Upper lobe of left lung (tissue), 6 donors: ENCODE measurements at regions not wholly inside any gene's neighbourhood (a gene's known extent, or its start where the extent isn't known, plus 50 kb on each side); places are given as distances from the start of the nearest gene placed in this dataset.

ENCODE experiments used
- ATAC-seq, 2 donors: fragments of 200-7000 bp; cut with Tn5 transposase; one replicate each; pipeline ENCODE4 v1.9.1; 2022; ENCODE audit warnings: mild to moderate bottlenecking in 2 of 2, moderate library complexity in 2 of 2; ENCODE audit not compliant: low FRiP score in 2 of 2
- DNase-seq, 2 donors: peaks; one replicate each; pipeline ENCODE4 v3.0.0-alpha.2; 2019 to 2020
- H3K27ac ChIP-seq, 4 donors: fragments of 200-600 bp; sonication (generic); one replicate each; pipeline ENCODE4 v1.5.1; 2016 to 2019
- H3K27me3 ChIP-seq, 4 donors: fragments of 200-600 bp; sonication (generic); one replicate each; pipeline ENCODE4 v1.5.1; 2017 to 2019
- H3K36me3 ChIP-seq, 4 donors: fragments of 200-600 bp; sonication (generic); one replicate each; pipeline ENCODE4 v1.5.1; 2016 to 2019
- H3K4me1 ChIP-seq, 4 donors: fragments of 200-600 bp; sonication (generic); one replicate each; pipeline ENCODE4 v1.5.1; 2018 to 2019
- H3K4me3 ChIP-seq, 4 donors: fragments of 200-600 bp; sonication (generic); one replicate each; pipeline ENCODE4 v1.5.1; 2017 to 2019; ENCODE audit warnings: mild to moderate bottlenecking in 2 of 4, moderate library complexity in 1 of 4
- H3K9me3 ChIP-seq, 4 donors: fragments of 200-600 bp; sonication (generic); one replicate each; pipeline ENCODE4 v1.5.1; 2018 to 2019
- CTCF ChIP-seq, 6 experiments: fragments of 450-650 bp in 4 of 6; fragments of 200-600 bp in 2 of 6; sonication (generic) in 2 of 6; IDR thresholded peaks; one replicate each; pipeline ENCODE4 v1.5.1; 2016 to 2019; ENCODE audit warnings: antibody characterized with exemption in 6 of 6
- EP300 ChIP-seq, 4 donors: sonication (generic); formaldehyde crosslinking; IDR thresholded peaks; one replicate each; pipeline ENCODE4 v1.5.1; 2017; ENCODE audit warnings: antibody characterized with exemption in 4 of 4, control low read depth in 2 of 4
- POLR2A ChIP-seq, 4 donors: fragments of 450-650 bp; IDR thresholded peaks; one replicate each; pipeline ENCODE4 v1.5.1; 2016 to 2017; ENCODE audit warnings: antibody characterized with exemption in 4 of 4, mild to moderate bottlenecking in 2 of 4
- POLR2AphosphoS5 ChIP-seq, 2 donors: sonication (generic); formaldehyde crosslinking; IDR thresholded peaks; one replicate each; pipeline ENCODE4 v1.5.1; 2017; ENCODE audit warnings: antibody characterized with exemption in 2 of 2
- WGBS, 2 donors: methylation state at CpG; one replicate each; pipeline ENCODE4 v1.1.5; 2017 to 2018; 5-methylcytosine and 5-hydroxymethylcytosine counted together
- donor health status: DM: no; HTN: no; CAD: no; lungs with moderate emphysema.
- donor health status: DM: no; HTN: yes; CAD: no; lungs with severe emphysema.

- DNase-seq (no peak), ATAC-seq (no peak)
- Histone ChIP-seq H3K27ac (no peak overlapping the region), H3K4me1 (no peaks in the 10 kb centered on the region), H3K36me3 (no peaks in the 10 kb centered on the region), H3K9me3 (no peaks in the 10 kb centered on the region), H3K4me3 (no peak overlapping the region), H3K27me3 (no peaks in the 10 kb centered on the region)
- 53 to 72% methylated on average over 1 of the region's 1 CpG for WGBS, 2 donors
- TF ChIP-seq EP300 (IDR thresholded peaks at IDR 0.05) (no peak), POLR2A (IDR thresholded peaks at IDR 0.05) (no peak), POLR2AphosphoS5 (IDR thresholded peaks at IDR 0.05) (no peak), CTCF (IDR thresholded peaks at IDR 0.05) (no peak)
Observed at GRCh38 chrX:131219271-131219670, 69.8 kb downstream of the IGSF1 start.

- DNase-seq: no peak
- H3K9me3 ChIP-seq: no peaks in the 10 kb centered on the region
- no peaks in the 10 kb centered on the region for H3K4me1 ChIP-seq
- ATAC-seq: no peak
- TF ChIP-seq POLR2AphosphoS5 (IDR thresholded peaks at IDR 0.05) (no peak), EP300 (IDR thresholded peaks at IDR 0.05) (no peak), CTCF (IDR thresholded peaks at IDR 0.05) (no peak), POLR2A (IDR thresholded peaks at IDR 0.05) (no peak)
- no peak overlapping the region for H3K27ac ChIP-seq
- H3K27me3 ChIP-seq: no peaks in the 10 kb centered on the region
- H3K4me3 ChIP-seq: no peak overlapping the region
- WGBS, 2 donors: 68 to 88% methylated on average over 4 to 5 of the region's 5 CpGs
- no peaks in the 10 kb centered on the region for H3K36me3 ChIP-seq
Observed at GRCh38 chrX:131217989-131218388, 71.1 kb downstream of the IGSF1 start.

GRCh38 chrX:131216828-131217227 lies 72.3 kb downstream of the IGSF1 start:
- Histone ChIP-seq H3K27me3 (no peaks in the 10 kb centered on the region), H3K27ac (no peak overlapping the region), H3K36me3 (no peaks in the 10 kb centered on the region), H3K9me3 (no peaks in the 10 kb centered on the region), H3K4me3 (no peak overlapping the region), H3K4me1 (no peaks in the 10 kb centered on the region)
- TF ChIP-seq POLR2A (IDR thresholded peaks at IDR 0.05) (no peak), CTCF (IDR thresholded peaks at IDR 0.05) (no peak), EP300 (IDR thresholded peaks at IDR 0.05) (no peak), POLR2AphosphoS5 (IDR thresholded peaks at IDR 0.05) (no peak)
- no peak for ATAC-seq
- DNase-seq: no peak
- WGBS, 2 donors: 62 to 70% methylated on average over 3 of the region's 3 CpGs

- no peaks in the 10 kb centered on the region for H3K4me1 ChIP-seq
- no peaks in the 10 kb centered on the region for H3K9me3 ChIP-seq
- no peak for TF ChIP-seq POLR2AphosphoS5 (IDR thresholded peaks at IDR 0.05)
- no peak for TF ChIP-seq EP300 (IDR thresholded peaks at IDR 0.05)
- no peak for TF ChIP-seq CTCF (IDR thresholded peaks at IDR 0.05)
- TF ChIP-seq POLR2A (IDR thresholded peaks at IDR 0.05): no peak
- no peaks in the 10 kb centered on the region for H3K36me3 ChIP-seq
- WGBS, 2 donors: 31% methylated on average over 5 of the region's 5 CpGs; no CpG with 5 or more reads in 1 of the 2 donors
- no peak overlapping the region for H3K27ac ChIP-seq
- no peak for ATAC-seq
- DNase-seq: no peak
- no peak overlapping the region for H3K4me3 ChIP-seq
- H3K27me3 ChIP-seq: no peaks in the 10 kb centered on the region
Observed at GRCh38 chrX:131213400-131213799, 75.7 kb downstream of the IGSF1 start.

GRCh38 chrX:131202766-131203165 lies 86.3 kb downstream of the IGSF1 start:
- no peak for TF ChIP-seq EP300 (IDR thresholded peaks at IDR 0.05)
- TF ChIP-seq CTCF (IDR thresholded peaks at IDR 0.05): no peak
- TF ChIP-seq POLR2AphosphoS5 (IDR thresholded peaks at IDR 0.05): no peak
- TF ChIP-seq POLR2A (IDR thresholded peaks at IDR 0.05): no peak
- Histone ChIP-seq H3K4me3 (no peak overlapping the region), H3K4me1 (no peaks in the 10 kb centered on the region), H3K27me3 (no peaks in the 10 kb centered on the region), H3K36me3 (no peaks in the 10 kb centered on the region), H3K9me3 (no peaks in the 10 kb centered on the region), H3K27ac (no peak overlapping the region)
- ATAC-seq: no peak
- no peak for DNase-seq
- 79 to 93% methylated on average over 1 of the region's 1 CpG for WGBS, 2 donors
